Caco-2 (cell line): ENCODE measurements at regions not wholly inside any gene's neighbourhood (a gene's known extent, or its start where the extent isn't known, plus 50 kb on each side); places are given as distances from the start of the nearest gene placed in this dataset.

Source experiments
- BruUV-seq: library from RNA; stranded (reverse); fragments of 400-500 nt; replicated peaks from 2 replicates; lab custom pipeline; 2021; lab: Mats Ljungman, UMichigan
- CTCF ChIA-PET: fragments of 300-600 bp; sonication (Branson Sonifier 250); formaldehyde crosslinking; loops from one replicate; lab custom pipeline; 2022; ENCODE audit warnings: antibody characterized with exemption; lab: Charles Lee
- POLR2A ChIA-PET: fragments of 300-600 bp; sonication (Branson Sonifier 250); formaldehyde crosslinking; loops from one replicate; lab custom pipeline; 2022; ENCODE audit warnings: antibody characterized with exemption; lab: Charles Lee
- DNase-seq, 2 experiments: peaks; one replicate each; pipeline versions ENCODE4 v3.0.0 to v3.0.0-alpha.2; 2020 to 2022
- H3K27me3 ChIP-seq: replicated peaks from 2 replicates; pipeline ENCODE4 v1.6.0; 2011; ENCODE audit warnings: low read length; ENCODE audit not compliant: control insufficient read depth, insufficient read depth
- H3K36me3 ChIP-seq: 2 replicates; pipeline ENCODE4 v1.5.1; 2011; ENCODE audit warnings: low read length; ENCODE audit not compliant: control insufficient read depth, insufficient read depth
- H3K4me1 ChIP-seq: fragments of 250-450 bp; sonication (Bioruptor Pico); 2 replicates; pipeline ENCODE4 v1.5.1; 2020; ENCODE audit warnings: mild to moderate bottlenecking
- H3K4me3 ChIP-seq: 2 replicates; pipeline ENCODE4 v1.5.1; 2011; ENCODE audit warnings: low read depth, mild to moderate bottlenecking, control low read depth, low read length
- H3K9me3 ChIP-seq: fragments of 250-450 bp; sonication (Bioruptor Pico); 2 replicates; pipeline ENCODE4 v1.5.1; 2020; ENCODE audit warnings: mild to moderate bottlenecking, moderate library complexity
- H3K27ac Mint-ChIP-seq: one replicate; pipeline ENCODE4 v1.8.0; 2022; ENCODE audit warnings: mixed read lengths; ENCODE audit not compliant: unreplicated experiment
- H3K27me3 Mint-ChIP-seq: one replicate; pipeline ENCODE4 v1.8.0; 2022; ENCODE audit warnings: mixed read lengths; ENCODE audit not compliant: insufficient read depth, unreplicated experiment
- H3K36me3 Mint-ChIP-seq: one replicate; pipeline ENCODE4 v1.8.0; 2022; ENCODE audit warnings: mild to moderate bottlenecking, mixed read lengths; ENCODE audit not compliant: insufficient read depth, unreplicated experiment
- H3K4me1 Mint-ChIP-seq: one replicate; pipeline ENCODE4 v1.8.0; 2022; ENCODE audit warnings: low read depth, mixed read lengths; ENCODE audit not compliant: unreplicated experiment
- H3K4me3 Mint-ChIP-seq: one replicate; pipeline ENCODE4 v1.8.0; 2022; ENCODE audit warnings: mild to moderate bottlenecking, moderate library complexity, mixed read lengths; ENCODE audit not compliant: unreplicated experiment
- H3K9me3 Mint-ChIP-seq: one replicate; pipeline ENCODE4 v1.8.0; 2022; ENCODE audit warnings: mixed read lengths; ENCODE audit not compliant: unreplicated experiment
- intact Hi-C: fragments of 100-400 bp; cut with micrococcal nuclease; formaldehyde crosslinking; loops from one replicate; pipeline ENCODE4 v1.10.0; 2022; ENCODE audit not compliant: unreplicated experiment
- TF ChIP-seq, protein P1 (sequence below), 2 experiments: fragments of 200-600 bp in 1 of 2; IDR thresholded peaks; 1 replicate in 1 of 2; 2 replicates in 1 of 2; pipeline versions ENCODE4 v1.5.1 to v1.8.0; 2011 to 2022; ENCODE audit warnings: antibody characterized with exemption in 1 of 2, control low read depth in 1 of 2, inconsistent platforms in 1 of 2, low read depth in 1 of 2, low read length in 1 of 2, mild to moderate bottlenecking in 1 of 2, moderate library complexity in 1 of 2; ENCODE audit not compliant: insufficient read depth in 1 of 2, severe bottlenecking in 1 of 2, unreplicated experiment in 1 of 2

DNA sequence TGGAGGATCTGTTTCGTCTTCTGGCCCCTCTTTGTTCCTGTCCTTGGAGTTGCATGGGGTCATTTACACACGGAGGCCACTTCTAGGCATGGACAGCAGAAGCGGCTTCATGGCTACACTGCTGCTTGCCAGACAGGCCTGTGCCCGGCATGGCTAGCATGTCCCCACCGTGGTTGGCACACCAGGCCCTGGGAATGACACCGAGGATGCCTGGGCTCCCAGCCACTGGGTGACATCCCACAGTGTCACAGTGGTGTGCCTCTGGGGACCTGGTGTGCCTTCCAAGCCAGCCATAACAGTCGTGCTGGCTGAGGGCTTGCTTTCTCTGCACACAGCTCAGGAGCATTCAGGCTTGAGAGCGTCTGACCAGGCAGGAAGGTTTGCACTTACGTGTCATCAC lies 910.1 kb downstream of the TBC1D22A start:
- Mint-ChIP-seq H3K9me3 (no peaks in the 10 kb centered on the region), H3K4me3 (no peak overlapping the region), H3K4me1 (no peaks in the 10 kb centered on the region), H3K27ac (no peak overlapping the region), H3K36me3 (peaks cover 16% of the 10 kb centered on the region), H3K27me3 (no peaks in the 10 kb centered on the region)
- Histone ChIP-seq H3K4me1 (no peaks in the 10 kb centered on the region), H3K36me3 (no peaks in the 10 kb centered on the region), H3K9me3 (no peaks in the 10 kb centered on the region), H3K27me3 (no peaks in the 10 kb centered on the region), H3K4me3 (no peak overlapping the region)
- TF ChIP-seq, protein P1, sequence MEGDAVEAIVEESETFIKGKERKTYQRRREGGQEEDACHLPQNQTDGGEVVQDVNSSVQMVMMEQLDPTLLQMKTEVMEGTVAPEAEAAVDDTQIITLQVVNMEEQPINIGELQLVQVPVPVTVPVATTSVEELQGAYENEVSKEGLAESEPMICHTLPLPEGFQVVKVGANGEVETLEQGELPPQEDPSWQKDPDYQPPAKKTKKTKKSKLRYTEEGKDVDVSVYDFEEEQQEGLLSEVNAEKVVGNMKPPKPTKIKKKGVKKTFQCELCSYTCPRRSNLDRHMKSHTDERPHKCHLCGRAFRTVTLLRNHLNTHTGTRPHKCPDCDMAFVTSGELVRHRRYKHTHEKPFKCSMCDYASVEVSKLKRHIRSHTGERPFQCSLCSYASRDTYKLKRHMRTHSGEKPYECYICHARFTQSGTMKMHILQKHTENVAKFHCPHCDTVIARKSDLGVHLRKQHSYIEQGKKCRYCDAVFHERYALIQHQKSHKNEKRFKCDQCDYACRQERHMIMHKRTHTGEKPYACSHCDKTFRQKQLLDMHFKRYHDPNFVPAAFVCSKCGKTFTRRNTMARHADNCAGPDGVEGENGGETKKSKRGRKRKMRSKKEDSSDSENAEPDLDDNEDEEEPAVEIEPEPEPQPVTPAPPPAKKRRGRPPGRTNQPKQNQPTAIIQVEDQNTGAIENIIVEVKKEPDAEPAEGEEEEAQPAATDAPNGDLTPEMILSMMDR (IDR thresholded peaks at IDR 0.05; ENCODE audit: insufficient read depth in 1 of 2, low read depth in 1 of 2, low read length in 1 of 2, severe bottlenecking in 1 of 2, unreplicated experiment in 1 of 2) = no peak
- intact Hi-C loops = no loop called here
- BruUV-seq = no TSS peak
- no peak for DNase-seq
- ChIA-PET POLR2A (no interaction called here), CTCF (no interaction called here)

DNA sequence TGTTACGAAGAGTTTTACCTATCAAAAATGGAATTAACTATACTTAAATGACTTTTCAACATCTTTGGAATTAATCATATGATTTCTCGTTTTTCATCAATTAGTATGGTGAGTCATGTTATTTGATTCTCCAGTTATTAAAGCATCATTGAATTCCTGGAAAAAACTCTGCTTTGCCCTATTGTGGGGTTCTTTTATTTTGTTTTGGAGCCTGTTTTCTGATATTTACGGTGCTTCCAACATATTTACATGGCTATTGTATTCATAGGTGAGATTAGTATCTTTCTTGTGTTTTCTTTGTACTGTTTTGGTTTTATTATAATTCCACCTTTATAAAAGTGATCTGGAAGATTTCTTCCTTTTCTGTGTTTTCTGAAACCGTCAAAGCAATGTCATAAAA lies 902.7 kb downstream of the TBC1D22A start:
- TF ChIP-seq, protein P1 (IDR thresholded peaks at IDR 0.05; ENCODE audit: insufficient read depth in 1 of 2, low read depth in 1 of 2, low read length in 1 of 2, severe bottlenecking in 1 of 2, unreplicated experiment in 1 of 2) = no peak
- H3K36me3 Mint-ChIP-seq = peaks cover 14% of the 10 kb centered on the region
- POLR2A ChIA-PET = no interaction called here
- H3K4me1 Mint-ChIP-seq = no peaks in the 10 kb centered on the region
- H3K9me3 ChIP-seq = no peaks in the 10 kb centered on the region
- H3K4me3 Mint-ChIP-seq = no peak overlapping the region
- H3K27me3 Mint-ChIP-seq = no peaks in the 10 kb centered on the region
- no peak overlapping the region for H3K4me3 ChIP-seq
- no peak overlapping the region for H3K27ac Mint-ChIP-seq
- CTCF ChIA-PET = no interaction called here
- peaks cover 32% of the 10 kb centered on the region for H3K9me3 Mint-ChIP-seq
- no TSS peak for BruUV-seq
- intact Hi-C loops = no loop called here
- no peaks in the 10 kb centered on the region; the same call in none of the 2 replicates for H3K36me3 ChIP-seq
- no peak for DNase-seq
- no peaks in the 10 kb centered on the region for H3K27me3 ChIP-seq
- no peaks in the 10 kb centered on the region for H3K4me1 ChIP-seq

- Mint-ChIP-seq H3K36me3 (peaks cover 10% of the 10 kb centered on the region), H3K27ac (no peak overlapping the region), H3K4me1 (no peaks in the 10 kb centered on the region), H3K27me3 (no peaks in the 10 kb centered on the region), H3K9me3 (peaks cover 36% of the 10 kb centered on the region), H3K4me3 (no peak overlapping the region)
- Histone ChIP-seq H3K4me1 (no peaks in the 10 kb centered on the region), H3K4me3 (no peak overlapping the region), H3K36me3 (no peaks in the 10 kb centered on the region; the same call in none of the 2 replicates), H3K9me3 (no peaks in the 10 kb centered on the region), H3K27me3 (no peaks in the 10 kb centered on the region)
- intact Hi-C loops = no loop called here
- BruUV-seq = no TSS peak
- DNase-seq = peak in 1 of 2 experiments; percentile 5
- POLR2A ChIA-PET = no interaction called here
- CTCF ChIA-PET = no interaction called here
- TF ChIP-seq, protein P1 (IDR thresholded peaks at IDR 0.05; ENCODE audit: insufficient read depth in 1 of 2, low read depth in 1 of 2, low read length in 1 of 2, severe bottlenecking in 1 of 2, unreplicated experiment in 1 of 2) = no peak
These were observed 901.5 kb downstream of the TBC1D22A start for GRCh38 chr22:47663615-47664605.
